HFFc6 (cell line): ENCODE measurements at regions not wholly inside any gene's neighbourhood (a gene's known extent, or its start where the extent isn't known, plus 50 kb on each side); places are given as distances from the start of the nearest gene placed in this dataset.

Source experiments
- DNase-seq: peaks from one replicate; pipeline ENCODE4 v3.0.0-alpha.2; 2018
- H3K27ac Mint-ChIP-seq: 2 replicates; pipeline ENCODE4 v1.8.0; 2020; ENCODE audit warnings: mild to moderate bottlenecking, mixed read lengths
- H3K27me3 Mint-ChIP-seq: 2 replicates; pipeline ENCODE4 v1.8.0; 2021; ENCODE audit warnings: mild to moderate bottlenecking, moderate library complexity, mixed read lengths; ENCODE audit not compliant: insufficient read depth
- H3K36me3 Mint-ChIP-seq: 2 replicates; pipeline ENCODE4 v1.8.0; 2021; ENCODE audit warnings: low read depth, mixed read lengths
- H3K4me1 Mint-ChIP-seq: 2 replicates; pipeline ENCODE4 v1.8.0; 2020; ENCODE audit warnings: low read depth, mixed read lengths
- H3K4me3 Mint-ChIP-seq: 2 replicates; pipeline ENCODE4 v1.8.0; 2020; ENCODE audit warnings: mild to moderate bottlenecking, moderate library complexity, mixed read lengths
- H3K9me3 Mint-ChIP-seq: 2 replicates; pipeline ENCODE4 v1.8.0; 2020; ENCODE audit warnings: mild to moderate bottlenecking, mixed read lengths
- TF ChIP-seq, protein P1 (sequence below): fragments of 200-600 bp; sonication (generic); IDR thresholded peaks from 2 replicates; pipeline ENCODE4 v1.5.0; 2021; ENCODE audit warnings: antibody characterized with exemption, mild to moderate bottlenecking

DNA sequence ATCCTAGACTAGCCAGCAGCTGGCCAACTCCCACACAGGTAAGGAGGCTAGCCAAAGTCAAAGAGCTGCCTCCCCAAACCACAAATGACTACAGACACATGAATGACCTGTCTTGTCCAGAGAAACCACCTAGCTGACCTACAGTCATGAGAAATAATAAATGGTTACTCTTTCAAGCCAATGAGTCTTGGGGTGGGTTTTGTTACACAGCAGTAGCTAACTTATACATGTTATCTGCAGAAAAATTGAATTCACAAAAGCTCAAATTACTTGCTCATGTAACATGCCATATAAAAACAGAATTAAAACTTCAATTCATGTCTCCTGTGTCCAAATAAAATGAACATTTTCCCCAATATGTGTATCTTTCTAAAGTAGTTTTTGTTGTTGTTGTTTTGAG, 307.4 kb upstream of the NR2F2 start:
- TF ChIP-seq, protein P1, sequence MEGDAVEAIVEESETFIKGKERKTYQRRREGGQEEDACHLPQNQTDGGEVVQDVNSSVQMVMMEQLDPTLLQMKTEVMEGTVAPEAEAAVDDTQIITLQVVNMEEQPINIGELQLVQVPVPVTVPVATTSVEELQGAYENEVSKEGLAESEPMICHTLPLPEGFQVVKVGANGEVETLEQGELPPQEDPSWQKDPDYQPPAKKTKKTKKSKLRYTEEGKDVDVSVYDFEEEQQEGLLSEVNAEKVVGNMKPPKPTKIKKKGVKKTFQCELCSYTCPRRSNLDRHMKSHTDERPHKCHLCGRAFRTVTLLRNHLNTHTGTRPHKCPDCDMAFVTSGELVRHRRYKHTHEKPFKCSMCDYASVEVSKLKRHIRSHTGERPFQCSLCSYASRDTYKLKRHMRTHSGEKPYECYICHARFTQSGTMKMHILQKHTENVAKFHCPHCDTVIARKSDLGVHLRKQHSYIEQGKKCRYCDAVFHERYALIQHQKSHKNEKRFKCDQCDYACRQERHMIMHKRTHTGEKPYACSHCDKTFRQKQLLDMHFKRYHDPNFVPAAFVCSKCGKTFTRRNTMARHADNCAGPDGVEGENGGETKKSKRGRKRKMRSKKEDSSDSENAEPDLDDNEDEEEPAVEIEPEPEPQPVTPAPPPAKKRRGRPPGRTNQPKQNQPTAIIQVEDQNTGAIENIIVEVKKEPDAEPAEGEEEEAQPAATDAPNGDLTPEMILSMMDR: no peak
- Mint-ChIP-seq H3K27me3 (no peaks in the 10 kb centered on the region), H3K27ac (no peak overlapping the region), H3K4me1 (no peaks in the 10 kb centered on the region), H3K36me3 (no peaks in the 10 kb centered on the region), H3K4me3 (no peak overlapping the region), H3K9me3 (no peaks in the 10 kb centered on the region)
- DNase-seq: no peak

- Mint-ChIP-seq H3K4me3 (no peak overlapping the region), H3K27me3 (no peaks in the 10 kb centered on the region; the same call in 1 of the 2 replicates), H3K36me3 (no peaks in the 10 kb centered on the region), H3K9me3 (no peaks in the 10 kb centered on the region), H3K4me1 (no peaks in the 10 kb centered on the region), H3K27ac (no peak overlapping the region)
- DNase-seq: no peak
- TF ChIP-seq, protein P1: no peak
Observed at GRCh38 chr15:96027501-96027900, 303.0 kb upstream of the NR2F2 start.

DNA sequence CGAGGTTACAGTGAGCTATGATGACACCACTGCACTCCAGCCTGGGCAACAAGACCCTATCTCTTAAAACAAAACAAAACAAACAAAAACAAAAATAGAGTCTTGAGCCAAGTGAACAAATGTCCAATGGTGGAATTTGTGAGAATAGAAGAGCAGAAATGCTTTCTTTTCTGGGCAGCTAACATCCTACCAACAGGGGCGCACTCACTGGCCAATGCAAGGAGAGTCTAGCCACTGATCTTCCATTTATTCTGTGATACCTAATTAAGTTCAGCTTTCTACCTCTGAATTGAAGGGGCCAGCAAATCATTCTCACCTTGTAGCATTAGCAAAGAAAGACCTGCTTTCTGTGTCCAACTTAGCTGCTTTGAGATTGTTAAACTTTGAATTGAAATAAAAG, 301.9 kb upstream of the NR2F2 start:
- Mint-ChIP-seq H3K27me3 (no peaks in the 10 kb centered on the region; the same call in 1 of the 2 replicates), H3K4me1 (no peaks in the 10 kb centered on the region), H3K4me3 (no peak overlapping the region), H3K9me3 (no peaks in the 10 kb centered on the region), H3K27ac (no peak overlapping the region), H3K36me3 (no peaks in the 10 kb centered on the region)
- TF ChIP-seq, protein P1: no peak
- DNase-seq: no peak

DNA sequence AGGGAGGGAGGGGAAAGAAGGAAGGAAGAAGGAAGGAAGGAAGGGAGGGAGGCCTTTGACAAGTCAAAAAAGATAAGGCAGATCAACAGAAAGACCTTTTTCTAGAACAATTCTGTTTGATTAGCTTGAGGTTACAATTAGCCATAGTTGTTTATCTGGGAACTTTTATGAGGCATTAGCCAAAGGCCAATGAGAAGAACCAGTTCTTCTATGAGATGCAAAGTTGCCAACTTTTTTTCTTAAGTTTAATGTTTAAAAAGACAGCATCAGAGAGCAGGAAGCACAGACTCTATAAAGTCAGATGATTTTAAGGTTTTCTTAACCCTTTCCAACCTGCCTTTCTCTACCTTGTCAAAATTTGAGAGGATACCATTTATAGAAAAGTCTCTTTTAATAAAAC, 301.3 kb upstream of the NR2F2 start:
- H3K9me3 Mint-ChIP-seq: no peaks in the 10 kb centered on the region
- TF ChIP-seq, protein P1: no peak
- H3K27ac Mint-ChIP-seq: no peak overlapping the region

DNA sequence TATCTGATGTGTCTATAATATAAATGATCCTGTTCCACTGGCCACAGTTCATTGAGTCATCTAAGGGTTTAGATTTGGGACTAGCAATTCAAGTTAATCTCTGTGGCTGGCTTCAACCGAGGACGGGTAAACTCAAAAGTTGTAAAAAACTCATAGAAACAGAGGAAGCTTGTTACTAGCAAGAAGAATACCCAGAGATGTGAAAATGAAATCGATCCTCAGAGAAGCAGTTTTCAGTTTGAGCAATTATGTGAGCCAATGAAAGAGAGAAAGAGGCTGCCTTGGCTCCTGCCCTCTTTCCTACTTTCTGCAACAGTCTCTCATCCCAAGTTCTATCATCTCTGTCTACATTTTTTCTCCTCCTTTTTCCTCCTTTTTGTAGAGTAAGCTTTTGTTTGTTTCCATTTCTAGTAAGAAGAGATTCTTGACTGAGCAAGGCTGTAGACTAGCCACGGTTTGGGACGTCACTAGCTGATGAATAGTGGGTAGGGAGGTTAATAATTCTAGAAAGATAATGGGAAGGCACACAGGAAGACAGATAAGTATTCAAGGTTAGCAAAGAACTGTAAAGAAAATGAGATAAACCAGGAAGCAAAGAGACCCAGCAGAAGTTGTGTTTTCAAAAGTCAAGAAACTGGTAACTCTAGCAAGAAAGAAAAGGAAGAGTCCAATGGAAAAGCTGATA, 298.9 kb upstream of the NR2F2 start:
- H3K4me1 Mint-ChIP-seq: no peaks in the 10 kb centered on the region
- no peak for DNase-seq
- no peaks in the 10 kb centered on the region for H3K36me3 Mint-ChIP-seq
- H3K27ac Mint-ChIP-seq: no peak overlapping the region
- H3K4me3 Mint-ChIP-seq: no peak overlapping the region
- H3K9me3 Mint-ChIP-seq: no peaks in the 10 kb centered on the region
- TF ChIP-seq, protein P1: no peak
- H3K27me3 Mint-ChIP-seq: peaks cover 8% of the 10 kb centered on the region

More for the DNA sequence above, 301.3 kb upstream of the NR2F2 start:
- Mint-ChIP-seq H3K27me3 (no peaks in the 10 kb centered on the region; the same call in 1 of the 2 replicates), H3K4me3 (no peak overlapping the region), H3K4me1 (no peaks in the 10 kb centered on the region), H3K36me3 (no peaks in the 10 kb centered on the region)
- no peak for DNase-seq
